ENCODE measurements at regions not wholly inside any gene's neighbourhood (a gene's known extent, or its start where the extent isn't known, plus 50 kb on each side); places are given as distances from the start of the nearest gene placed in this dataset.

DNA sequence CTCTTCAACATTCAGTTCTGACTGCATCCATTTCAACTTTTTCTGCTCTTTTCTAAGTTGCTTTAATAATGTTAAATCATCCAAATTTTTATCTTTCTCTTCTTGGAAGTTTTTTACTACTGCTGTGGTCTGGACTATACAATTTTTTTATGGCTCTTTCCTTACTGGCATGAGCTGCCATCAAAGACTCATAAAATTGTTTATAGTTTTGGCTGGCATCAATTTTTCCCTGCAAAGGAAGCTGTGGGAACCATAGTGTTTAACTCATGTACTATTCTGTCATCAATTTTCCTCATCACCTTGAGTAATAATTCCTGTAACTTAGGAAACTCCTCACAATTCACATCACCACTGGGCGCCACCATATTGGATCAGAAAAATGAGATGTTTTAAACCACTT, 77.6 kb upstream of the A1CF start:
- TF ChIP-seq, protein P1, sequence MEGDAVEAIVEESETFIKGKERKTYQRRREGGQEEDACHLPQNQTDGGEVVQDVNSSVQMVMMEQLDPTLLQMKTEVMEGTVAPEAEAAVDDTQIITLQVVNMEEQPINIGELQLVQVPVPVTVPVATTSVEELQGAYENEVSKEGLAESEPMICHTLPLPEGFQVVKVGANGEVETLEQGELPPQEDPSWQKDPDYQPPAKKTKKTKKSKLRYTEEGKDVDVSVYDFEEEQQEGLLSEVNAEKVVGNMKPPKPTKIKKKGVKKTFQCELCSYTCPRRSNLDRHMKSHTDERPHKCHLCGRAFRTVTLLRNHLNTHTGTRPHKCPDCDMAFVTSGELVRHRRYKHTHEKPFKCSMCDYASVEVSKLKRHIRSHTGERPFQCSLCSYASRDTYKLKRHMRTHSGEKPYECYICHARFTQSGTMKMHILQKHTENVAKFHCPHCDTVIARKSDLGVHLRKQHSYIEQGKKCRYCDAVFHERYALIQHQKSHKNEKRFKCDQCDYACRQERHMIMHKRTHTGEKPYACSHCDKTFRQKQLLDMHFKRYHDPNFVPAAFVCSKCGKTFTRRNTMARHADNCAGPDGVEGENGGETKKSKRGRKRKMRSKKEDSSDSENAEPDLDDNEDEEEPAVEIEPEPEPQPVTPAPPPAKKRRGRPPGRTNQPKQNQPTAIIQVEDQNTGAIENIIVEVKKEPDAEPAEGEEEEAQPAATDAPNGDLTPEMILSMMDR (IDR thresholded peaks at IDR 0.05; ENCODE audit: low read depth, low read length, poor library complexity, severe bottlenecking) = no peak
- no peak for TF ChIP-seq EZH2phosphoT487 (IDR thresholded peaks at IDR 0.05; ENCODE audit: borderline replicate concordance, low read length)

Measured in DOHH2 (cell line).